WTC11 (cell line): ENCODE measurements at regions not wholly inside any gene's neighbourhood (a gene's known extent, or its start where the extent isn't known, plus 50 kb on each side); places are given as distances from the start of the nearest gene placed in this dataset.

ENCODE experiments used
- ATAC-seq: fragments of 200-7000 bp; cut with Tn5 transposase; 2 replicates; pipeline ENCODE4 v1.10.0; 2021; ENCODE audit warnings: mild to moderate bottlenecking, moderate library complexity
- CTCF ChIA-PET: fragments of 300-600 bp; sonication (Branson Sonifier 250); formaldehyde crosslinking; loops from one replicate; lab custom pipeline; 2021; ENCODE audit warnings: antibody characterized with exemption; lab: Charles Lee
- POLR2A ChIA-PET: fragments of 350-600 bp; sonication (Branson Sonifier 250); formaldehyde crosslinking; loops from one replicate; lab custom pipeline; 2021; ENCODE audit warnings: antibody characterized with exemption; lab: Charles Lee
- DNase-seq: peaks from one replicate; pipeline ENCODE4 v3.0.0; 2021; ENCODE audit warnings: low spot score
- H3K27ac Mint-ChIP-seq: 2 replicates; pipeline ENCODE4 v1.8.0; 2021; ENCODE audit warnings: mixed read lengths
- H3K27me3 Mint-ChIP-seq: 2 replicates; pipeline ENCODE4 v1.8.0; 2021; ENCODE audit warnings: low read depth, mild to moderate bottlenecking, moderate library complexity, mixed read lengths
- H3K36me3 Mint-ChIP-seq: 2 replicates; pipeline ENCODE4 v1.8.0; 2021; ENCODE audit warnings: mixed read lengths
- H3K4me1 Mint-ChIP-seq: 2 replicates; pipeline ENCODE4 v1.8.0; 2022; ENCODE audit warnings: mixed read lengths
- H3K4me3 Mint-ChIP-seq: 2 replicates; pipeline ENCODE4 v1.8.0; 2021; ENCODE audit warnings: mild to moderate bottlenecking, moderate library complexity, mixed read lengths
- H3K9me3 Mint-ChIP-seq: 2 replicates; pipeline ENCODE4 v1.8.0; 2021; ENCODE audit warnings: mixed read lengths
- ARID4B ChIP-seq: sonication (generic); formaldehyde crosslinking; IDR thresholded peaks from 2 replicates; pipeline ENCODE4 v1.8.0; 2023; ENCODE audit warnings: missing genetic modification reagents, mild to moderate bottlenecking, borderline replicate concordance
- CBFB ChIP-seq: sonication (generic); formaldehyde crosslinking; IDR thresholded peaks from 2 replicates; pipeline ENCODE4 v1.8.1; 2022; ENCODE audit warnings: mild to moderate bottlenecking, low read depth, missing genetic modification reagents
- CREB1 ChIP-seq: sonication (generic); formaldehyde crosslinking; IDR thresholded peaks from 2 replicates; pipeline ENCODE4 v1.8.0; 2023; ENCODE audit warnings: mild to moderate bottlenecking, missing genetic modification reagents
- CTCF ChIP-seq: fragments of 200-600 bp; IDR thresholded peaks from 2 replicates; pipeline ENCODE4 v1.8.0; 2022; ENCODE audit warnings: antibody characterized with exemption
- E2F5 ChIP-seq: sonication (generic); formaldehyde crosslinking; IDR thresholded peaks from 2 replicates; pipeline ENCODE4 v1.8.1; 2022; ENCODE audit warnings: mild to moderate bottlenecking, moderate library complexity, missing genetic modification reagents
- ETV6 ChIP-seq: sonication (generic); formaldehyde crosslinking; IDR thresholded peaks from 2 replicates; pipeline ENCODE4 v1.8.1; 2022; ENCODE audit warnings: mild to moderate bottlenecking, missing genetic modification reagents
- FOXJ3 ChIP-seq: sonication (generic); formaldehyde crosslinking; IDR thresholded peaks from 2 replicates; pipeline ENCODE4 v1.9.0; 2021; ENCODE audit warnings: missing genetic modification reagents, mild to moderate bottlenecking, borderline replicate concordance
- FOXP4 ChIP-seq: sonication (generic); formaldehyde crosslinking; IDR thresholded peaks from 2 replicates; pipeline ENCODE4 v1.8.0; 2022; ENCODE audit warnings: mild to moderate bottlenecking, missing genetic modification reagents
- KAT7 ChIP-seq: sonication (generic); formaldehyde crosslinking; IDR thresholded peaks from 2 replicates; pipeline ENCODE4 v1.8.1; 2023; ENCODE audit warnings: missing genetic modification reagents, mild to moderate bottlenecking, borderline replicate concordance
- MXD4 ChIP-seq: fragments of 250-450 bp; sonication (Bioruptor Pico); IDR thresholded peaks from 2 replicates; pipeline ENCODE4 v1.8.0; 2021; ENCODE audit warnings: mild to moderate bottlenecking, moderate library complexity, borderline replicate concordance
- MYBL2 ChIP-seq: sonication (generic); formaldehyde crosslinking; IDR thresholded peaks from 2 replicates; pipeline ENCODE4 v1.8.1; 2023; ENCODE audit warnings: mild to moderate bottlenecking, moderate library complexity, missing genetic modification reagents
- OVOL2 ChIP-seq: fragments of 250-450 bp; sonication (Bioruptor Pico); IDR thresholded peaks from 2 replicates; pipeline ENCODE4 v1.9.0; 2021; ENCODE audit warnings: mild to moderate bottlenecking, borderline replicate concordance
- PREB ChIP-seq: sonication (generic); formaldehyde crosslinking; IDR thresholded peaks from 2 replicates; pipeline ENCODE4 v1.8.1; 2022; ENCODE audit warnings: mild to moderate bottlenecking, missing genetic modification reagents, moderate library complexity, borderline replicate concordance
- PRRX2 ChIP-seq: fragments of 250-450 bp; sonication (Bioruptor Pico); IDR thresholded peaks from 2 replicates; pipeline ENCODE4 v1.8.0; 2021; ENCODE audit warnings: mild to moderate bottlenecking
- RORB ChIP-seq: fragments of 250-450 bp; sonication (Bioruptor Pico); IDR thresholded peaks from 2 replicates; pipeline ENCODE4 v1.9.0; 2021; ENCODE audit warnings: mild to moderate bottlenecking
- SMAD3 ChIP-seq: sonication (generic); formaldehyde crosslinking; IDR thresholded peaks from 2 replicates; pipeline ENCODE4 v1.8.0; 2022; ENCODE audit warnings: missing genetic modification reagents, mild to moderate bottlenecking, borderline replicate concordance
- TEAD1 ChIP-seq: sonication (generic); formaldehyde crosslinking; IDR thresholded peaks from 2 replicates; pipeline ENCODE4 v1.8.0; 2022; ENCODE audit warnings: mild to moderate bottlenecking, missing genetic modification reagents
- ZBTB21 ChIP-seq: sonication (generic); formaldehyde crosslinking; IDR thresholded peaks from 2 replicates; pipeline ENCODE4 v1.8.1; 2023; ENCODE audit warnings: mild to moderate bottlenecking, missing genetic modification reagents, borderline replicate concordance
- ZNF425 ChIP-seq: fragments of 250-450 bp; sonication (Bioruptor Pico); conservative IDR thresholded peaks from 2 replicates; pipeline ENCODE4 v1.9.0; 2021; ENCODE audit warnings: mild to moderate bottlenecking
- ZNF671 ChIP-seq: fragments of 250-450 bp; sonication (Bioruptor Pico); IDR thresholded peaks from 2 replicates; pipeline ENCODE4 v1.8.0; 2021; ENCODE audit warnings: mild to moderate bottlenecking

- Mint-ChIP-seq H3K4me3 (no peak overlapping the region), H3K27me3 (peaks cover 2% of the 10 kb centered on the region; the same call in 1 of the 2 replicates), H3K4me1 (peaks cover 11% of the 10 kb centered on the region), H3K36me3 (no peaks in the 10 kb centered on the region), H3K27ac (no peak overlapping the region), H3K9me3 (peaks cover 6% of the 10 kb centered on the region; the same call in 1 of the 2 replicates)
- ATAC-seq (no peak), DNase-seq (no peak)
- CTCF ChIA-PET, result no interaction called here
- POLR2A ChIA-PET, result no interaction called here
- TF ChIP-seq PREB (CRISPR knock-in tag) (no peak), ZBTB21 (CRISPR knock-in tag) (no peak), SMAD3 (CRISPR knock-in tag) (no peak), KAT7 (CRISPR knock-in tag) (no peak), ZNF425 (CRISPR knock-in tag) (no peak), ETV6 (CRISPR knock-in tag) (no peak), PRRX2 (CRISPR knock-in tag) (no peak), RORB (no peak), TEAD1 (CRISPR knock-in tag) (no peak), ARID4B (CRISPR knock-in tag) (no peak), MYBL2 (CRISPR knock-in tag) (no peak), CBFB (CRISPR knock-in tag) (no peak), CTCF (no peak), ZNF671 (no peak), FOXP4 (CRISPR knock-in tag) (no peak), MXD4 (CRISPR knock-in tag) (no peak), E2F5 (CRISPR knock-in tag) (no peak), FOXJ3 (no peak), CREB1 (CRISPR knock-in tag) (no peak), OVOL2 (CRISPR knock-in tag) (no peak)
Observed at GRCh38 chr16:77548151-77548550, 113.3 kb upstream of the ADAMTS18 start.
